GM19238 (cell line): ENCODE measurements at regions not wholly inside any gene's neighbourhood (a gene's known extent, or its start where the extent isn't known, plus 50 kb on each side); places are given as distances from the start of the nearest gene placed in this dataset.

ENCODE experiments used
- DNase-seq: peaks from one replicate; pipeline ENCODE4 v3.0.0; 2011; ENCODE audit warnings: low spot score; ENCODE audit not compliant: insufficient read length

DNA sequence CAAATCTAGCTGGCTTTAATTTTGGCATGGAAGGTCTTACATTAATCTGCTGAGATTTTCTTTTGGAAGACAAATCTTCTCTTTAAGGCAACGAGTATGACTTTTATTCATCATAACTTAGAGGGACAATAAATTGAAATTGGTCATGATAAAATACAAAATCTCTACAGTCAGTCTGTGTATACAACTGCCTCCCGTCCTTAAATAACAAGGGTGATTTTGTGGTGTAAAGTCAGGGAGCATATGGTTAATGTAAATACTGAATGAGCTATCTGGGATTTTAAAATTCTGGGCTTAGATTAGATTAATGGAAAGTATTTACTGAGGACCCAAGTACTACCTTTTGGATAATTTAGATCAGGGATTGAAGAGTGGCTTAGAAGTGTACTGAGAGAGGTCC lies 328.4 kb upstream of the HAND2 start:
- DNase-seq, result no peak

- DNase-seq, result no peak
Measured at GRCh38 chr4:173857828-173858227, 327.8 kb upstream of the HAND2 start.

GRCh38 chr4:173855015-173855414 lies 325.0 kb upstream of the HAND2 start:
- no peak for DNase-seq

DNA sequence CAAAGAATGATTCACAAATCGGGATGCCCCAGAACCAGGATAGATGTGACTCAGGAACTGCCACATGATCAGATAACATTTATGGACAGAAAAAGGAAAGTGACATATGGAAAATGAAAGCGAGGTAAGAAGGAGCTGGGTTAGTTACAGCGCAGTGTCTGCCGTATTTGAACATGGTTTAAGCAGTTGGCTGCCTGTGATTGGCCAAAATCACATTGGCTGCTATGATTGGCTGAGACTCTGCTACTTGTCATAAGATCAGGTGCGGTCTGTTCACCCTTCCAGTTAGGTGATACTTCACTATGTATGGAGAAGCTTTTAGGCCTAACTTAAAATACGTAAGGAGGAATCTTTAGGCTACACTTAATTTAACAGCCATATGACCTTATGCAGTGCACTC lies 322.7 kb upstream of the HAND2 start:
- no peak for DNase-seq

GRCh38 chr4:173845580-173845979 lies 315.6 kb upstream of the HAND2 start:
- DNase-seq, result no peak

- DNase-seq, result no peak
Measured at GRCh38 chr4:173839865-173840264, 309.8 kb upstream of the HAND2 start.

DNA sequence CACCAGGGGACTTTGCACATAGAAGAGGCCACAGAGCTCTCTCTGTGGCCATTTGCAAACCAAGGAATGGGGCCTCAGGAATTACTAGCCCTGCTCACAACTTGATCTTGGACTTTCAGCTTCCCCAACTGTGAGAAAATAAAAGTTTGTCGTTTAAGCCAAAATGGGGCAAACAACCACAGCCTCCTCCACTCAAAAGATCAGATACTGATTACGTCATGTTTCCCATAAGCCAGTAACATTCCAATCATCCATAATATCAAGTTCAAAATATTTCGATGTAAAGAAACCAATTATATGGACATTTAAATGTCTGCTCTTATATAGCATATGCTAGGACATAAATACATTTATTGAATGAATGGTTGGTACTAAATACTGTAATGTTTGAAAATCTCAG lies 307.5 kb upstream of the HAND2 start:
- no peak for DNase-seq

DNA sequence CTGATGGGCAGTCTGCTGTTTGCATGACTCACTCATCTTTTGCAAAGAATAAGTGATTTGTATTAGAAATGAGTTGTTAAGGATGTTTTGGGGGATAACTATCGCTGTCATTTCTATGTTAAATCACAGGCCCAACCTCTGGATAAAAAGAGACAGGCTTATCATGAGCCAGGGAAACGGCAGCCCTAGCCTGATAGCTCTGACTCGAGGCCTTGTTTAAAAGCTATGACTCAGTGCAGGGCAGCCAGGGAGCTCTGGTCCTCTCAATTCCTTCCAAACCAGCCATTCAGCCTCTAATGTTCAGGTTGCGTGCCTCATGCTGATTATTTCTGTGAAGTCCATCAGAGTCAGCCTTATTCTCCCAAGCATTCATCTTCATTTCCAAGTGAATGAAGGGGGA lies 305.9 kb upstream of the HAND2 start:
- no peak for DNase-seq

DNA sequence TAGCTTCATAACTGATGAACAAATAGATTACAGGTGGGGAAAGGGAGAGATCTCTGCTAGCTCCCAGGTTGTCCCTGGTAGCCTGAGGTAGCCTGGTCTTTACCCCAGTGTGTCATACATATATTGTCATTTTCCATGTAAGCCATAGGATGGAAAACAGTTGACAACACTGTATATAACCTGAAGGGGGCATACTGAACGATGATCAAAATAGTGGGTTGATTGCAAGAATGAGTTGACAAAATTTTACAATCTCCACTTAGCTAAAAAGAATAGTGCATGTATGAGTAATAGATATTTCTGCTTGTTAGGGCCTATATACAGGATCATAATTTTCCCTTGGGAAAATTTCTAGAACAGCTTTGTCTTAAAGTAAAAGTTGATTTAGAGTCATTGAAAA lies 304.1 kb upstream of the HAND2 start:
- DNase-seq, result no peak

GRCh38 chr4:173829565-173829964 lies 299.5 kb upstream of the HAND2 start:
- no peak for DNase-seq

DNA sequence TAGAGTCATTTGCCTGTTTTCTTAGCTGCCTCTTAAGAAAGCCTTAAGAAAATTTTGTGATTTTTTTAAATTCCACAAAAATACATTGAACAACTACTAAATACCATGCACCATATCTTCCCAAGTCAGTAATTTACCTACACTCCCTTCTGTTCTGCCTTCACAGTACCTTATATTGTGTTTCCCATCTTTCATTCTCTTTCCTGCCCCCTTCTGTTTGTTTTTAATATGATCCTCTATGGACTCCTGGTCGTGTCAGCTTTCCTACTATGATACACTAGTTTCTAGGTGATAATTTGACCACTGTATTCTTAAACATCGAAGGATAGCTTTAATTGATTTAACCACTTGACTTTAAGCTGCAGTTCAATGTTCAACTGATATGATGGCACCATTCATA lies 297.7 kb upstream of the HAND2 start:
- no peak for DNase-seq

DNA sequence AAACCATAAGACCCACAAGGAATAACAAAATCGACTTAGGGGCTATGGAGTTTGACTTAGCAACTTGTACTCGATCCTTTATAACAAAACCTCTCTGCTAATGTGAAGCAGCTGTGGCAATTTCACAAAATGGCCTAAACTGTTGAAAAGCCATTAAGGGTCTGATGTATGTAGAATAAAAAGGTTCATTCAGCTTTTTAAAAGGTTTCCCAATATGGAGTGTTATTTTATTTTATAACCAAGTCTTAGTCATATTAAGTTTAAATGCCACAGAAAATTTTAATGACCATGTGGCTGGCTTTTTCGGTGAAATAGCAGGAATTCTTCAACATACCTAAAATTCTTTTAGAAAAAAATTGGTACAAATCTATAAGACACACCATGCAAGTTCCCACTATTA lies 291.8 kb upstream of the HAND2 start:
- no peak for DNase-seq

GRCh38 chr4:173821036-173821435 lies 291.0 kb upstream of the HAND2 start:
- DNase-seq, result no peak

DNA sequence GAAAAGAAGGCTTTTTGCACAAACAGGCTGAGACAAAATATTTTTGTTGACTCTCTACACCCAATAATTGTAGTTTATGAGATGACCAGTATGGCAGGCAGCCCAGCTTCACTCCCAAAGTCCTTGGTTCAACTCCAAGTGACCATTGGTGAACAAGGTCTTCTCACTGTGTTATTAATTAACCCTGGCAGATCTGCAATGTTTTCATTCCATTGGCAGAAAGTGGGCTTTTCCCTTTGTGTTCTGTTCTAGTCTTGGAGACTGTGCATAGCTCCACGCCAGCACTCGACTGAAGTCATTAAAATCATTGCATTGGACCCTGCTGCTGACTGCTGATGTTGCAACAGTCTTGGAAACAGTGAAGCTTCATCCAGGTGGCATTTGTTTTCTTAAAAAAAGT lies 277.3 kb upstream of the HAND2 start:
- DNase-seq, result no peak

DNA sequence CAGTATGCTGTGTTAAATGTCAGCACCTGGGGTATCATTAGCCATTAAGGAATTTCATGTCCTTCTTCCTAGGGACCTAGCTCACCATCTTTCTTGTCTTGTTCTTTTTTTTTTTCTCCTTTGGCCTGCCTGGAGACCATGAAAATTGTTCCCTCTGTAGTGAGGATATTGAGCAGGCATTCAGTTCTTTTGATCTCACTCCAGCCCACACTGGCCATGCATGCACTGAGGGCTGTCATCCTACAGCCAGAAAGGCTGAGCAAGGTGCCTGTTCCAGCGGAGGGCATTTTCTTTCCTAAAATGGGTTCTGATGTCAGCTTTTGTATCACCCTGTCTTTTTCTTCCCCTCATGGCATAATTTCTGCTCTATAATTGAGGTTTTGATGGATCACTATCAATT lies 275.9 kb upstream of the HAND2 start:
- no peak for DNase-seq

DNA sequence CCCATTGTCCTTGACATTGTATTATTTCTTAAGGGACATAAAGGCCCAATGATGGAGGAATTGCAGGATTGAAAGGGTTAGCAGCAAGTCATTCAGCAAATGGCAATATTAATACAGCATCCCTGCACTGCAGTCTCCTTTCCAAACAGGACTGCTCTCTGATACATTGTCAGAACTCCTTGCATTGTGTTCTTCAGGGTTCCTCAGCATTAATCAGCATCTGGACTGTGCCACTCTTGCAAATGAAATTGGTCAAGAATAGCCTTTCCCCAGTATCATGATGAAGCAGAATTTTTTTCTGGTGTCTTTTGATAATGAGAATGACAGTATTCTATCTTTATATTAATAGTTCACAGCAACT lies 272.6 kb upstream of the HAND2 start:
- no peak for DNase-seq

DNA sequence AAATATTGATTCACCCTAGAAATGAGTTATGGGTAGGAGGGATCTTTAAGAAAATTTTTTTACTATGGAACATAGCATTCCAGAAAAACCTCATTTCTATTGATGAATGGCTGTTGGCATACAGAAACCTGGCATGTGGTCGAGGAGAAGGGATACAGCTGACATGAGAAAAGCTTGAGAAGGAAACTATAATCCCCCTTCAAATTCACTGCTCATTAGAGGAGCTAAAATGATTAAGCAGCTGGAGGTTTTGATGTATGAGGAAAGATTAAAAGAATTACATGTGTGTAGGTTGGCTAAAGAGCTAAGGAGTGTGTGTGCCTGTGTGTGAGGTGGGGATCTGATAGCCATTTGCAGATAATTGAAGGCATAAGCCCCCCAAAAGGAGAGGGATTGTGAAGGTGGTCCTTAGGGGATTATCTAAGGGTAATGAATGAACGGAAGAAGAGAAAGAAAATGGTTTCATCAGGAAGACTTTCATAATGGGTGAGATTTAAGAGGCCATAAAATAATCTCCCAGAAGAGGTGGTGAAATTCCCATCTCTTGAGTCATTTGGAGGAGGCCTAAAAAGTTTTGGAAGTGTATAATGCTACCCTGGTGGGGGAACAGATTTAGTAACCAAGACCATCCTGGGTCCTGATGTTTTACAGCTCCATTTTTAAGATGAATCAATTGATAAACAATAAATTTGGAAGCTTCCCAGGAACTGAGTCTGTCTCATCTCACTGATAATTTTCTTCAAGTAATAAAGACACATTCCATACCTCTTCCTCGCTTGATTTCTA lies 272.0 kb upstream of the HAND2 start:
- no peak for DNase-seq

DNA sequence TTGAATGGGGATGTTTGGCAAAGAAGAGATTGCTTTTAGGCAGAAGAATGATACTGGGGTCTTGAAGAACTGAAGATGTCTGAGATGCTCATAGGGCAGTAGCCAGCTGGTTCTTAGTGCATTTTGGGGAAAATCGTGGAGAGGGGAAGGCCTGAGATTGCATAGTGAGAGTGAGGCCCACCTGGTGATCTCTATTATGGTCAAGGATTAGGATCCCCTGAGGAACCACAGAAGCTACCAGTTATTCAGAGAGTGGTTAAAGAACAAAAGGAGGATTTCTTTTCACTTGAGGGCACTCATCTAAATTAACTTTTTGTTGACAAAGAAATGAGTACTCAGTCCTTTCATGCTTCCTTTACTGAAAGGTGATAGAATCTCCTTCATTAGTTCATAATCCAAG lies 271.3 kb upstream of the HAND2 start:
- no peak for DNase-seq

- no peak for DNase-seq
Measured at GRCh38 chr4:173797296-173797695, 267.3 kb upstream of the HAND2 start.

DNA sequence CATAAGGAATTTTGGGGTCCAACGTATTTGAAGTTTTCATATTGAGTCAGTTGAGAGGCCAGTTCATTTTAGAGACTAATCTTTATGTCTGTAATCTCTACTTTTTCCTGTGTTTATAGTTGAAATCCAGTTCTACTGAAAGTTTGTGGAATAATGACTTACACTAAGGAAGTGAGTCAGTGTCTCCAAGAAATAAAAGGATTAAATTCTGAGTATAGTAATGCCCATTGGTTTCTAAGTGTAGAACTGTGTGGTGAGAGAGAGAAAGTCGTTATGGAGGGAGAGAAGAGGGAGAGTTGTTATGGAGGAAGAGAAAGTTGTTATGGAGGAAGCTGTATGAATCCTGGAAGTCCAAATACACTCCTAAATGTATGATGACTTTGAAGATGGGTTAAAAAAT lies 264.6 kb upstream of the HAND2 start:
- DNase-seq, result no peak

DNA sequence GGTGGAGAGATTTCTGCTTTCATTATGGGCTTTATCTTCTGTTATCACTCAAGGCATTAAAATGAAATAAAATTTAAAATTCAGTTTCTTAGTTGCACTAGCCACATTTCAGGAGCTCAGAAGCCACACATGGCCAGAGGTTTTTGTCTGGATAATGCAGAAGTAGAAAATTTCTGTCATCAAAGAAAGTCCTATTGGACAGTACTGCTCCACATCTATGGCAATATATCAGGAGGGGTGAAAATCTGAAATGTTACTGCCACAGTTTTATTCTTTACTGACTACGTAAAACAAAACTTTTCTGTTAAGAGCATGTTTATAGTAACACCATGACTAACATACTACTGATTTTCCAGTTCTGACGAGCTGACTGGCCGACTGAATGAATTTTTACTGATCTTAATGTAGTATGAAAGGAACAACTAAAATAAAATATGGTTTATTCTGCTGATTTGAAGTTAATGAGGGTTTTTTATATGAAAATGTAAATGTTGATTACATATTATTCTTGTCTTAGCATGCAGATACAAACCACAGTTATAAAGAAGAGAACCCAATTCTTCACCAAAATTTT lies 264.0 kb upstream of the HAND2 start:
- no peak for DNase-seq

DNA sequence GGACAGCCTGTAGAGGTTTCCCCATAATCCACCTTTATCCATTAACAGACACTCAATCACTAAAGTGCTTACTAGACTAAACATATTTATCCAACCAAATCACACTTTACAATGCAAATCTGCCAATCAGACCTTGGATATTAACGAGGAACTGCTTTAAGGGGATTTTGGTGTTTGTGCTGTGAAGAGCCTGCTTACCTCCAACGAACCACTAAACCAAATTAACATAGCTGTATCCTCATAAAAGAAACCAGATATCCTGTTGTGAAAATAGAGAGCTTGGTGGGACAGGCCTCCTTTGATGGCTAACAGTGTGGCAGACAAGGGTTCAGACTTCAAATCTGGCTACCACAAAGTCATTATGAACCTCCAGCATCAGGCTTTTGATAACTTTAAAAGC lies 252.6 kb upstream of the HAND2 start:
- no peak for DNase-seq

DNA sequence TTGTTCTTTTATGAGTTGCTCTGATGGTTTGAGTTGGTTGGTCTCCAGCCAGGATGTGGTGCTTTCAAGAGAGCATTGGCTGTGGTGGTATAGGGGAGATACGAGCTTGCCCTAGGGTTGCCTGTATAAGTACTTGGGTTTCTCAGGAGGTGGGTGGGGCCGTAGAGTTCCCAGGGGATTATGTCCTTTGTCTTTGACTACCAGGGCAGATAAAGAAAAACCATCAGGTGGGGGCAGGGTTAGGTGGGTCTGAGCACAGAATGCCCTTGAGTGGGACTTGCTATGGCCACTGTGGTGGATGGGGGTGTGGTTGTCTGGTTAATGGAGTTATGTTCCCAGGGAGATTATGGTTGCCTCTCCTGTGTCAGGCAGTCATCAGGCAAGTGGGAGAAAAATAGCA lies 247.9 kb upstream of the HAND2 start:
- DNase-seq, result no peak

DNA sequence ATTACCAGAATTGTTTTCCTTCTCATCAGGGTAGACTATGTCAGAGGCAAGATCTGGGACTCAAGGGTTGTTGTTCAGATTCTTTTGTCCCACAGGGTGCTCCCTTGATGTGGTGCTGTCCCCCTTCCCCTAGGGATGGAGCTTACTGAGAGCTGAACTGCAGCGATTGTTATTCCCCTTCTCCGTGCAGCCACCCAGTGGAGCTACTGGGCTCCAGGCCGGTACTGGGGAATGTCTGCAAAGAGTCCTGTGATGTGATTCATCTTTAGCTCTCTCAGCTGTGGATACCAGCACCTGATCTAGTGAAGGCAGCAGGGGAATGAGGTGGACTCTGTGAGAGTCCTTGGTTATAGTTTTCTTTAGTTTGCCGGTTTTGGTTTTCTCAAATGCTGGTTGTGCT lies 247.4 kb upstream of the HAND2 start:
- no peak for DNase-seq
